Stimulated activated CD4-positive, alpha-beta T cell treated with anti-CD3 and anti-CD28 coated beads, Interleukin-1b, Interleukin-23, amount 100 ng/mL, for 24 hours (primary cell): ENCODE measurements at regions not wholly inside any gene's neighbourhood (a gene's known extent, or its start where the extent isn't known, plus 50 kb on each side); places are given as distances from the start of the nearest gene placed in this dataset.

ENCODE experiments used
- DNase-seq, 4 experiments: peaks; one replicate each; pipeline ENCODE4 v3.0.0-alpha.2; 2020; ENCODE audit warnings: low read depth in 4 of 4, low spot score in 1 of 4

DNA sequence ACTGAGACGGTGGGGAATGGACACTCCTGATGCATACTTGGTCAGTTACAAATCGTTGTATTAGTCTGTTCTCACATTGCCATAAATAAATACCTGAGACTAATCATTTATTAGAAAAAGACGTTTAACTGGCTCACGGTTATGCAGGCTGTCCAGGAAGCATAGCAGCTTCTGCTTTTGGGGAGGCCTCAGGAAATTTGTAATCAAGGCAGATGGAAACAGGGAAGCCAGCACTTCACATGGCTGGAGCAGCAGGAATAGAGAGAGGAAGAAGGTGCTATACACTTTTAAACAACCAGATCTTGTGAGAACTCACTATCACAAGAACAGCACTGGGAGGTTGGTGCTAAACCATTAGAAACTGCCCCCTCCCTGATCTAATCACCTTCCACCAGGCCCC is 418.2 kb downstream of the FLRT2 start:
- DNase-seq: no peak

DNA sequence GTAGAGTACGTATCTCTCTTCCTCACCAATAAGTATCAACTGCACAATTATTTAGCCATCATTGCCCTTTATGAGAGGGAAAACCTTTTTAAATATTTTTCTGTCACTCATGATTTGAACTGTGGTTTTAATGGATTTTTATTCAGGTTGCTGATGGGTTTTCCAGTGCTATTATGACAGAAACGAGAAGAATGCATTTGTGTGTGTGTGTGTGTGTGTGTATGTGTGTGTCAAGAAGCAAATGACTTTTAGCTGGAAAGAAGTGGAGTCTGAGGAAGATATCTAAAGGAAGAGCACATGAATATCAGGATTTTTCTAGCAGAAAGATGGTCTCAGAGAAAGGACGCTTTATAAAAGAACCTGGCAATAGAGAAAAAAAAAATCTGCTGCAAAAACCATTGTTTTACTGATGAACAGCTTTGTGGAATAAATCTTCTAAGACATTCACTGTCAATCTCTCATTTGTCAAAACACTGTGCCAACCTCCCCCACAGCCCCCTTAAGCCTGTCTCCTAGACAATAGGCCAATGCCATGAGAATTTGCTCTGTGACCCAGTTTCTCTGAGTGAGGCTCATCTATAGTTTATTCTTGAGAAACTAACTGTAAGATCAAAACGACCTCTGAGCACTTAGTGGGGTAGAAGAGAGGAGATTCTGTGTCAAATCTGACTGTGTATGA is 417.7 kb downstream of the FLRT2 start:
- DNase-seq: no peak

GRCh38 chr14:85943192-85943591 is 413.2 kb downstream of the FLRT2 start:
- no peak for DNase-seq

DNA sequence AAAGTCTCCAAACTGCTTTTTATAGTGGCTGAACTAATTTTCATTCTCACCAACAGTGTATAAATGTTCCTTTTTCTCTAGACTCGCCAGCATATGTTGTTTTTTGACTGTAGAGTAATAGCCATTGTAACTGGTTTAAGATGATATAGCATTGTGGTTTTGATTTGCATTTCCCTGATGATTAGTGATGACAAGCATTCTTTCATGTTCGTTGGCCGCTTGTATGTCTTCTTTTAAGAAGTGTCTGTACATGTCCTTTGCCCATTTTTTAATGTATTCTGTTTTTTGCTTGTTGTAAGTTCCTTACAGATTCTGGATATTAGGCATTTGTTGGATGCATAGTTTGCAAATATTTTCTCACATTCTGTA is 404.9 kb downstream of the FLRT2 start:
- DNase-seq: no peak

DNA sequence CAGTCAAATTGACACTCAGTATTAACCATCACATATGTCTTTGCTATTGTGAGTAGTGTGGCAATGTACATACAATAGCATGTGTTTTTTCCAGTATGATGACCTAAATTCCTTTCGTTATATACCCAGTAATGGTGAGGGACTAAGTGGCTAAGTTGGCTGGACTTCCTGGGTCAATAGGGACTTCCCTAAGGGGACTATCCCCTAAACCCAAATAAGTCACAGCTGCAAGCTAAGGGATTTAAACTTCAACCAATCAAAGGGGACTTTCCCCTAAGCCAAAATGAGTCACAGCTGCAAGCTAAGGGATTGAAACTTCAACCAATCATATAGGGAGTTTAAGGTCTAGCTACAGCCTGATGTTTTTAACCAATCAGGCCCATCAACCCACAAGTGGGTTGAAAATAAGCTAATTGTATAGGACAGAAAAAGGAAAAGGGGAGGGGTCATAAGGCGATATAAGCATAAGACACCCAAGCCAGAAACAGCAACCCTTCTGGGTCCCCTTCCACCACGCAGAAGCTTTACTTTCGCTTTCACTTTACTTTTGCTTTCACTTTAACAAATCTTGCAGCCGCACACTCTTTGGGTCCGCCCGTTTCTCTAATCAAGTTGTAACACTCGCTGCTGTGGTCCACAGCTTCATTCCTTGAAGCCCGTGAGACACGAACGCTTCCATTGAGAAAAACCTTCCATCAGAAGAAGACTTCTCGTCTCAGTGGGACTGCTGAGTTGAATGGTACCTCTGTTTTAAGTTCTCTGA is 404.4 kb downstream of the FLRT2 start:
- peak; percentile 12 to 28 (median 22) for DNase-seq

DNA sequence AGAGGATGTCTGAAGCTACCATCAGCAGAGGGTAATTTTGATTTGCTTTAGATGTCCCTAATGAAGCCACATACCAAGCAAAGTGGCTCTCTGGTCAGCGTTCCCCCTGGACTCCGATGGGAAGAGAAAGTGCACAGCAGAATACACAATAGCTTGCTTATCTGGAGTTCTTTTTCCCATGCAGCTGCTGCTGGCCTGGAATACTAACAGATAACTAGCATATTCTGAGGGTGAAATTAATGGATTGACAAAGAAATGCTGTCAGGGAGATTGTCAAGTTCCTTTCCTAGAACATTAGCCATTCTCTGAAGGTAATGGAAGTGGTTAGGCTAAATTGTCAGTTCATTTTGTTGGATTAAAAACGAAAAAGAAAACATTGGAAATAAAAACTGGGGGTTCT is 391.3 kb downstream of the FLRT2 start:
- no peak for DNase-seq

- no peak for DNase-seq
These were observed 387.8 kb downstream of the FLRT2 start for GRCh38 chr14:85917716-85918115.

- DNase-seq: no peak
These were observed 385.8 kb downstream of the FLRT2 start for GRCh38 chr14:85915711-85916110.

DNA sequence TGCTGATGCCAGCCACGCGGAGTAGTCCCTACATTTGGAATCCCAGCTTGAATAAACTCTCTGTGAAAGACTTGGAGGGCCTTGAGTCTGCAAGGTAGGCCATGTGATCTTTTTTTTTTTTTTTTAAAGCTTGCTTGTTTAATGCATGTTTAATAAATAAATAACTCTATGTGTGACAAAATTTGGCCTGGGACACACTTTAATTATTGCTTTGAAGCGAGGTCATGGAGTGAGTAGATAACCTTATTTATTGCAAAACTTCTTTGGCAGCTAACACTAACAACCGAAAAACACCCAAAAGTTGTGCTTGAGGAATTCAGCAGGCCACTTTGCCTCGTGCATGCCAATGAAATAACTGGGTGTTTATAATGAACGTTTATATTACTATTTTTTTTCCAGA is 382.2 kb downstream of the FLRT2 start:
- DNase-seq: no peak

GRCh38 chr14:85911044-85911443 is 381.1 kb downstream of the FLRT2 start:
- DNase-seq: no peak

DNA sequence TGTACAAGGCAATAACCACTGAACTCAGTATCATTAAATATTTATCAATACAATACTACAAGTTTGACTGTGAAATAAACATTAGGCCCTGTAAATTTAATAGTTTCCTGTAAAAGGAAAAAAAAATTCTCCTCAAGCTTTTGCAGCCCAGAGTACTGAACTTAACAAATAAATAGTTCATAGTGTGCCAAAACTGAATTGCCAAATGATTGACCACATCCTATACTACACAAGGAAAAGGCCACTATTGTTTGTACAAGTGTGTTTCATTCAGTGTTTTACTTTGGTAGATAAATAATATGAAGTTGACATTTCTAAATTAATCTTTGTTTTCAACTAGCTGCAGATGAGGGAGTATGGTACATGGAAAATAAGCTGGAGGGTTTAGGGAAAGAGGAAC is 379.6 kb downstream of the FLRT2 start:
- DNase-seq: no peak

DNA sequence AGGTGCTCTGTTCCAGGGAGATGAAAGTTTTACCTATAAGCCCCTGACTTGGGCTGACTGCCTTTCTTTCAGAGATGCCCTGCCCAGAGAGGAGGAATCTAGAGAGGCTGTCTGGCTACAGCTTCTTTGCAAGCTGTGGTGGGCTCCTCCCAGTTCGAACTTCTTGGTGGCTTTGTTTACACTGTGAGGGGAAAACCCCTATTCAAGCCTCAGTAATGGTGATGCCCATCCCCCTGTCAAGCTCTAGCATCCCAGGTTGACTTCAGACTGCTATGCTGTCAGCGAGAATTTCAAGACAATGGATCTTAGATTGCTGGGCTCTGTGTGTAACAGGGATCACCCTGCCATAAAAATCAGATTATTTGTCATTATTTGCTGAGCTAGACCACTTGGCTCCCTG is 377.6 kb downstream of the FLRT2 start:
- no peak for DNase-seq

GRCh38 chr14:85897808-85898207 is 367.9 kb downstream of the FLRT2 start:
- DNase-seq: no peak

GRCh38 chr14:85895603-85896002 is 365.7 kb downstream of the FLRT2 start:
- no peak for DNase-seq

DNA sequence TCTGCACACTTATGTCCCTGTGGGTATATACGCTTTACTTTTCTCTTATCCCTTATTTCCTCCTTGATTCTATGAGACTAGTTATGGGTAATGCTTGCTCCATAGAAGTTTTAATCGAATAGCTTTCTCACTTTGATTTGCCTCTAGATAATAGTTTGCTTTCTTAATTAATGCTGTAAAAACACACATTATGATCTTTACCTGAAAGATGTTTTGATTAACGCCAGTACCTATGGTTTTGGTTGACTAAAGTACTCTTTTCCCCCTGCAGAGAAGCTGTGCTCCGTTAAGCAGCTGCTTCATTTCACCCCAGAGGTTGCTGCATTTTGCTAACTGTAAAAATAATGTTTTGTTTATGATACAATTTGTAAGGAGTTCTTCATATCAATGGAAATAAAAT is 362.3 kb downstream of the FLRT2 start:
- DNase-seq: no peak

GRCh38 chr14:85883966-85884365 is 354.0 kb downstream of the FLRT2 start:
- DNase-seq: no peak

- DNase-seq: no peak
These were observed 353.2 kb downstream of the FLRT2 start for GRCh38 chr14:85883101-85883500.

- no peak for DNase-seq
These were observed 352.0 kb downstream of the FLRT2 start for GRCh38 chr14:85881935-85882334.

DNA sequence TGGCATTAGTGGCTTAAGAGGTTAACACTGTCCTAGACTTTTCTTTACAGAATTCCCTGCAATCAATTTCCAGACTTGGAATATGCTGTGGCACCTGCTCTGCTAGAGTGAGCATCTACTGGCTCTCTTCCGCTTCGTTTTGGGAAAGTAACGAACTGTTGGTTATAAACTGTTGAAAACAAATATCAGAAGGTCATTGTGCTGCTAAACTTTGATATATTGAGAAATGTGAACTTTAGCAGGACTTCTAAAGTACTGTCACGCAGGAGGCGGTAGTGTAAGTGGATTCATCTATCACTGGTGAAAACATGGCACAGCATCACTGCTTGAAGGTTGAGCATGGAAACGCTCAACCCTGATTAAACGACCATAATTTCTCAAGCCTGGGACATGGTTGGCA is 348.9 kb downstream of the FLRT2 start:
- DNase-seq: no peak

- no peak for DNase-seq
These were observed 343.1 kb downstream of the FLRT2 start for GRCh38 chr14:85873006-85873405.

GRCh38 chr14:85867450-85867849 is 337.5 kb downstream of the FLRT2 start:
- no peak for DNase-seq

- DNase-seq: no peak
These were observed 335.8 kb downstream of the FLRT2 start for GRCh38 chr14:85865701-85866100.

DNA sequence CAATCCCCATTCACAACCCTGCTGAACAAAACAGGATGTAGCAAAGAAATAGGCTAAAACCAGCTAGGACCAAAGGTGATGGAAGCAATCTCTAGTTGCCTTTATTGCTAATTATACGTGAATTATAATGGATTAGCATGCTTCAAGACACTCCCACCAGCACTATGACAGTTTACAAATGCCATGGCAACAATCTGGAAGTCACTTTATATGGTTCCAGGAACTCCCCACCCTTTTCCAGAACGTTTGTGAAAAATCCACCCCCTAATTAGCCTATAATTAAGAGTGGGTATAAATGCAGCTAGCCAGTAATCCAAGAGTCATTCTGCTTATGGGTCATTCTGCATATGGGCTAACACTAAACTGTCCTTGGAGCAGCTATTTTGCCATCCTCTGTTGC is 328.7 kb downstream of the FLRT2 start:
- no peak for DNase-seq
